Stimulated activated CD4-positive, alpha-beta T cell treated with anti-CD3 and anti-CD28 coated beads, Interleukin-2, amount 100 ng/mL, for 24 hours (primary cell): ENCODE measurements at regions not wholly inside any gene's neighbourhood (a gene's known extent, or its start where the extent isn't known, plus 50 kb on each side); places are given as distances from the start of the nearest gene placed in this dataset.
"Not testable (repeated sequence)": the region's sequence is repeated elsewhere in the genome, so short reads cannot be mapped to it uniquely, and the experiment has no call there.

Source experiments
- DNase-seq, 2 donors: peaks; one replicate each; pipeline ENCODE4 v3.0.0-alpha.2; 2020

DNA sequence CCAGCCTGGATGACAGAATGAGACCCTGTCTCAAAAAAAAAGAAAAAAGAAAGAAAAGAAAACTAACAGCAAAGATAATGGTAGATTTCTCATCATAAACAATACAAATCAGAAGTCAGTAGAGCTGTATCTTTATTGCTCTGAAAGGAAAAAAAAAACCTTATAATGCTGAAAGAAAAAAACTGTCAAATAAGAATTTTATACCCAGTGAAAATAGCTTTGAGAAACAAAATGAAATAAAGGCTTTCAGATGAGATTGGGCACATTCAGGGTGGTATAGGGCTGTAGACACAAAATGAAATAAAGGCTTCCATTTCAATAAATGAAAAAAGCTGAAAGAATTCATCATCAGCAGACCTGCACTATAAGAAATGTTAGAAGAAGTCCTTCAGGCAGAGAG, 105.0 kb upstream of the FOXN3 start:
- no peak for DNase-seq

GRCh38 chr14:89519040-89519439, 102.0 kb upstream of the FOXN3 start:
- no peak for DNase-seq

- DNase-seq = no peak
Observed at GRCh38 chr14:89516173-89516572, 99.1 kb upstream of the FOXN3 start.

DNA sequence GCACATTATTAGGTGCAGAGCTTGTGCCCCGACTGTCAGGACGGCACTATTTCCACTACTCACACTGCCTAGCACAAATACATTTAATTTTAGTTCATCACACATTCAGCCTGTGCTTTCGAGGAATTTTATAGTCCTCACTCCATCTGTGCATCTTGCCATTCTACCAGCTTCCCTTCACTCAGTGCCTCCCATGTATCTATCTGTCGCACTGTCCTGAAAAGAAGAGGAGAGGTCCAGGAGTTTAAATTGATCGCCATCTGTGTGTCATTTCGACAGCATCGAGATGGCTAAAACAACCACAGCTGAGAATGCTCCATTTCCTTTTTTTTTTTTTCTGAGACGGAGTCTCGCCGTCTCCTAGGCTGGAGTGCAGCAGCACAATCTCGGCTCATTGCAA, 97.6 kb upstream of the FOXN3 start:
- DNase-seq = no peak

DNA sequence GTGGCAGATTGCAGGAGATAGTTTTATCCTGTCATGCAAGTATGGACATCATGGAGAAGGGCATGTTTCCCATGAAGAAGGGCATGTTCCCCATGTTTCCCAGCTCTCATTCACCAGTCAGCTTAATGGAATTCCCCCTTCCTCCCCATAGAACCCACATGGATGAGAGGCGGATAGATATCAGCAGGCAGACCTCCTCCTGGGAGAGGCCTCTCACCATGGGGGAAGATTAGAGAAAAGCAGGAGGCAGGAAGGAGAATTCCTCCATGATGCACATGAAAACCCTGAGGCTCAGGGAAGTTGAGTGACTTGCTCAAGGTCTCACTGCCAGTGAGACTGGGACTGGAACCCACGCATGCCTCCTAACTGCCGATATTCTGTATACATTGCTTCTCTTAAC, 92.9 kb upstream of the FOXN3 start:
- DNase-seq = no peak

- DNase-seq = no peak
Observed at GRCh38 chr14:89508863-89509262, 91.8 kb upstream of the FOXN3 start.

DNA sequence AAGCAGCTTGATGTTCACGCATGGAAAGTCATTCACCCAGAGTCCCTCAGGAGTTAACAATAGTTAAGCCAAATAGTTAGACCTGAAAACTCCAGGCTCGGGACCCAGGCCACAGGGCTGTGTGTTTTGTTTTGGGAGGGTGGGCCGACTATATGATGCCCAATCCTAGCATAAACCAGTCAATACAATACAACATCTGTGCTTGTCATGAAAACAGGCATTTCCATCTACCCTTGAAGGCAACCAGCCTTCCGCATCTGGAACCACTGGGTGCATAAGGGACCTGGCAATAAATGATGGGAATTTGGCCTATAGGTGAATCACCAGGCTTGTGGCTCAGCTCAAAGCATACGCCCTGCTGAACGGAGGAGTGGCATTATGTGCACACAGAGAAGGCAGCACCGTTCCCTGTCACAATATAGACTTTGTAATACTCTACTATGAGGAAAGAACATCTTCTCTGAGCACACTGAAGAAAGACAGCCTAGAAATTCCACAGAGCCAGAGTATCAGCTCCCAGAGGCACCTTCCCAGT, 91.0 kb upstream of the FOXN3 start:
- DNase-seq = no peak

DNA sequence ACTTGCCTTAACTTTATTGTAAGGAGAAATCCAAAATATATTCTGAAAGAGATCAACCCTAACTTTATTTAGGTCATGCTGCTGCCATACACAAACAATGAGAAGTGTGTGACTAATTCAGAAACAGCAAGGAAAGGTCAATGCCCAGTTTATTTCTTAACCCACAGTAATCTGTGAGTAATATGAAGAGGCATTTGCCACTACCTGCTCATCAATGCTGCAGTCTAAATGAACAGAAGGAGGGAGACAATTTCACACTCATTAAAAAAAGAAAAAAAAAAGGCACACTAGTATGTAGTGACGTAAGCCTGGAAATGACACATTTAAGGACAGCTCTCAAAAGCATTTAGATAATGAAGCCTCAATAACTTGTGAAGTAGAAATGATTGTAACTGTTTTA, 90.5 kb upstream of the FOXN3 start:
- DNase-seq = no peak

GRCh38 chr14:89506891-89507452, 89.9 kb upstream of the FOXN3 start:
- DNase-seq = not testable (repeated sequence)

DNA sequence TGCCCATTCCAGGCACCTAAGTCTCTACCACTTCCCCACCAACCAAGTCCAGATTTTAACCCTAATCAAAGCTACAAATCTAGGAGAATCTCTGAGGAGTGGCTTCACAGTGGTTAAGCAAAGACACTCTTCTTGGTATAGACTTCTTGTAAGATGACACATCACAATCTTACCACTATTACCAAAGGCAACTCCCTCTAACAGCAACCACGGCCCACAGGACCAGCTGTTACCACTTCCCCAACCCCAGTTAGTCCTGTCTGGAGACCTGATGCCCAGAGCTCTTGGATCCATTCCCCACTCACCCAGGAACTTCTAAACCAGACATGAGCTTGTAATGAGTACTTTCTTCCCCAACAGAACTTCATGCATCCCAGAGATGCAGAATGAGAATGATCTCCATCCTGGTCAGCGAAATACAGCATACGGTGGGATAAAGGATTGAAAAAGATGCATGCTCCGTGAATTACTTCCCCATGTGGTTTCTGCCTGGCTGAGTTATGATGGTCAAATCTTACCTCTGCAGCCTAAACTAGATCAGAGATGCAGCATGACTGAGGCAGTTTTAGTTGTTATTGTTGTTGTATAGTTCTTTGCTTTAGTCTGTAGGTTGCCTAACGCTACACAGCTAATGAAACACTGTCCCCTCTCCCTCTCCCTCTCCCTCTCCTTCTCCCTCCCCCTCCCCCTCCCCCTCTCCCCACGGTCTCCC, 87.7 kb upstream of the FOXN3 start:
- peak in 1 of 2 donors; percentile 17 for DNase-seq

GRCh38 chr14:89504091-89504490, 87.1 kb upstream of the FOXN3 start:
- no peak for DNase-seq

GRCh38 chr14:89503431-89503996, 86.5 kb upstream of the FOXN3 start:
- no peak for DNase-seq

DNA sequence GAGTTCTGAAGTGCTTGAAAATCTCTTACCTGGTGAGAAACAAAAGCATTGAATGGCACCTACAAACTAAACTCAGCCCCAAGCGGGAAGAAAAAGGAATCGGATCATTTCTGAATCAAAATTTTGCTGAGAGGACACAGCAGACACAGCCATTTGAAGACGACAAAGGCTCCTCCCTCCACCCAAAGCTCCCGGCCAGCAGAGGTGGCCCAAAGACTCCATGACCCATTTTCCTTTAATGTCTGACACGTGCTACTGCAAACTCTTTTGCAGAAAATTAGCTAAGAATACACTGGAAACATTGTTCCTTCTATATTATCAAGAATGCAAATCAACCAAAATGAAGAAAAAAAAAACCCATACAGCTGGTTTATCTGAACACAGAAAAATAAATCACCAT, 85.9 kb upstream of the FOXN3 start:
- no peak for DNase-seq

DNA sequence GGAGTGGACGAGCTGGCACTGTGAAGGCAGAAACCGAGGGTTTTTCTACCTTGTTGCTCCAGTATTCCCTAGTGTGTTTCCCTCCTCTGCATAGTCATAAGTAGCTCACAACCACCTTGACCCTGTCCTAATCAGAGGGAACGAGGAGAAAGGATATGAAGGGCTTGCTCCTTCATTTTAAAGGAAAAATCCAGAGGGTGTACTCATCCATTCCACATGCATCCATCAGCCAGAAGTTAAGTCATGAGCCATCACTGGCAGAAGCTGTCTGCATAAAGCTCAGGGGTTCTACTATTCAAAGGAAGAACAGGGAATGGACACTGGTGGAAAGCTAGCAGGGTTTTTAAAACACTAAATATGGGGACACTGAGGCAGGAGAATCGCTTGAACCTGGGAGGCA, 84.3 kb upstream of the FOXN3 start:
- no peak for DNase-seq

DNA sequence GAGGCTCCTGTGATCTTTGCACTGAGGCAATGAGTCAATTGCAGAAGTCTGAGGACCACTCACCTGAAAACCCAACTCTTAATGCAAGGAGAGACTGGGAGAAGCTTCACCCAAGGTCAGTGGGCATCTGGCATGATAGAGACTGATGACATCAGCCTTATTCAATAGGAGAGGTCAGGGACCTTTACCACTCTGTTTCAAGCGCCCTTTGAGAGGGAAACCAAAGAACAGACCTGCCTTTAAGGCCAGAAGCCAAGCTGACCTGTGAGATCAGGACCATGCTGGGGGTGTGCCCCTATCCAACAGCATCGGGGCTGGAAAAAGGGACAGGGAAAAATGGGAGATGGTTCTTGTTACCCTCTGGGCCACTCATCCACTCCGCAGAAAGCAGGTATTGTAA, 83.3 kb upstream of the FOXN3 start:
- no peak for DNase-seq

DNA sequence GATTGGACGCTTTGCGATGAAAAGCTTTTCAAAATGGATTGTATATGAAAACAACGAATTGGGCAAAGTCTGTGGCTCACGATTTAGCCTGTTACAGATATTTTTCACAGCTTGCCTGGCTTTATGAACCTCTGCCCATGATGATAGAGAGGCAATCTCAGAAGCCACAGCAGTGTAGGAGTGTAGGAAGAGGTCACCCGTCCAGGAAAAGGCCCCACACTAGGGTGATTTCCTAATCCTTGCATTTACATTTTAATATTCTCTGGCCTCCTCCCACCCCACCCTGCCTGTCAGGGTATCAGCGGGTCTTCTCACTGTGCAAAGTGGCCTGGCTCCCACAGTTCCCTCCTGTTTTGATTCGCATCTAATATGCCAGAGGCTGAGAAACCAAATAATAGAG, 81.8 kb upstream of the FOXN3 start:
- no peak for DNase-seq

GRCh38 chr14:89495718-89496117, 78.7 kb upstream of the FOXN3 start:
- DNase-seq = no peak

DNA sequence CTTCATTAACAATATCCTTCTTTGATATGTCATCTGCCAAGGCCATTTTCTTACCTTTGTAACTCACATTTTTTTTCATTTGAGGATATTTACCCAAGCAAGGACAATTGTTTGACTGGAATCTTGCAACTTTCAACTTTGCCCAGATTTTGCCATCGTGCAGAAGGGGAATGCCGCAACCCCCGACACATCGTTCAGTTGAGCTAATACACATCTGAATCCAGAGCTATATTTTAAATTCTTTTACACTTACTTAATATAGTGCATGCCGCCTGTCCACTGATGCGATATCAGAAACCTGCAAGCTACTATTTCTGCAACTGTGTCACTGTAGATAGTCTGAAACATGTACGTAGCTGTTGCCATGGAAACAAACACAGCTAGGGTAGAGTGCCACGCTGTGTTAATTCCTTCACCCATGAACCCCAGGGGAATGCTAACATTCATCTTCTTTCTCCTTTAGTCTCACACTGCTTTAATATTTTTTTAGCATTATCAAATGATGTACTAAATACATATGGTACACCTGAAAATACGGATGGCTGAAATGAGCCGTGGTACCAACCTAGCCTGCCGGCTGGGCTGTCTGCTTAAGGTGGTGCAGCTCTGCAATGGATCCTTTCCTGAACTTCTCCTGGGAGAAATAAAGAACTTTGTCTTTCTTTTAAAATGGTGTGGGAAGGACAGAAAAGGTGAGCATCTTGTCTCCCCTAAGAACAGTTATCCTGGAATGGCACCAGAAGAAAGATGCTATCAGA, 77.0 kb upstream of the FOXN3 start:
- DNase-seq = no peak

DNA sequence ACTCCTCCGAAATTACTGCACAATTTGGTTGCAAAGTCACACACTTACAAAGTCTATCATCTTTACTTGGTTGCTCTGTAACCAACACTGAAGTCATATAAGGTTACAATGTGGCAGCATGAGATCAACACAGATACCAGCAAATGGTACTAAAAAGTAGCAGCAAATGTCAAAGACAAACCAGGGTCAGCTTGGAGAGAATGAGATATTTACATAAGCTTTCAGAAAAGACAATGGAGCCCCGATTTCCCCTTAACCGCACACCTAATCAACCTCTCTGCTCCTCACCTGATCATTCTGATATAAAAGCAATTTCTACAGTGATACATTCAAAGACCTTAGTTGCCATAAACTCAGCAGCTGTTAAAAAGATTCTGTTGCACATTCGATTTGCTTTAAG, 76.4 kb upstream of the FOXN3 start:
- no peak for DNase-seq

DNA sequence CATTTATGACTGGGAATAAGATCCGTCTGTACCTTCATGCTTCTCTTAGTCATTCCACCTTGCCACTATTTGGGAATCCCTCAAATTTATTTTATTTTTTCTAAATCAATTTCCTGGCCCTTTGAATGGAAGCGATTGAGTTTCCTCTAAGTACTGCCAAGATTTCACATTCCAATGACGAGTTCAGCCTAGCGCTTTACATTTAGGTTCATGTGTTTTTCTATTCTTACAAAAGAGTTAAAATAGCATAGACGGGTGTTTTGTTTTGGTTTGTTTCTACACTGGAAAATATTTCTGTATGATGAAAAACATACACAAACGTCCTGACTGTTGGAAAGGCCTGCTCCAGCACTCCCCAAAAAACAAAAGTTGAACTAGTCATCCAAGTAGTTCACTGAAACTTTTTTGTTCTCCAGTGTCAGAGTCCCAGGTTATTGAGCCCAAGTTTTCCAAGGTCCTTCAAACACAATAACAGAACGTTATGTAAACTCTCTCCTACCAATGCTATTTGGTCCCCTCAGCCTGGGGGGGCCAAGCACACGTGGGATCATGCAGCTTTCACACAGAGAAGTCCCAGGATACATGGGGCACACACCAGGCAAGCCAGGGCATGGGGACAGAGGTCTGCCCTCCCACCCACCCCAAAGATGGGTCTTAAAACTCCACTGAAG, 74.8 kb upstream of the FOXN3 start:
- DNase-seq = no peak

GRCh38 chr14:89490466-89490865, 73.4 kb upstream of the FOXN3 start:
- DNase-seq = no peak

GRCh38 chr14:89489761-89490437, 72.9 kb upstream of the FOXN3 start:
- DNase-seq = no peak

GRCh38 chr14:89486961-89487360, 69.9 kb upstream of the FOXN3 start:
- DNase-seq = no peak
